GM18868 (cell line): ENCODE measurements at regions not wholly inside any gene's neighbourhood (a gene's known extent, or its start where the extent isn't known, plus 50 kb on each side); places are given as distances from the start of the nearest gene placed in this dataset.

ENCODE experiments used
- ATAC-seq: cut with Tn5 transposase; IDR thresholded peaks from one replicate; pipeline ENCODE4 v1.9.1; 2021; ENCODE audit warnings: mild to moderate bottlenecking, moderate library complexity; ENCODE audit not compliant: unreplicated experiment

- ATAC-seq: no peak
These were observed 99.0 kb upstream of the TNFSF11 start for GRCh38 chr13:42474954-42475353.

- no peak for ATAC-seq
These were observed 96.3 kb upstream of the TNFSF11 start for GRCh38 chr13:42477596-42478190.

- ATAC-seq: no peak
These were observed 95.3 kb upstream of the TNFSF11 start for GRCh38 chr13:42478531-42479156.

GRCh38 chr13:42484386-42484785, 89.6 kb upstream of the TNFSF11 start:
- ATAC-seq: no peak

GRCh38 chr13:42485272-42485671, 88.7 kb upstream of the TNFSF11 start:
- no peak for ATAC-seq

- peak; percentile 63 for ATAC-seq
These were observed 87.2 kb upstream of the TNFSF11 start for GRCh38 chr13:42486711-42487198.

GRCh38 chr13:42487221-42487620, 86.7 kb upstream of the TNFSF11 start:
- ATAC-seq: no peak

GRCh38 chr13:42490676-42491075, 83.3 kb upstream of the TNFSF11 start:
- no peak for ATAC-seq

GRCh38 chr13:42492372-42492920, 81.5 kb upstream of the TNFSF11 start:
- no peak for ATAC-seq

- no peak for ATAC-seq
These were observed 79.8 kb upstream of the TNFSF11 start for GRCh38 chr13:42494157-42494556.

- no peak for ATAC-seq
These were observed 78.7 kb upstream of the TNFSF11 start for GRCh38 chr13:42495255-42495654.

GRCh38 chr13:42495751-42496150, 78.2 kb upstream of the TNFSF11 start:
- ATAC-seq: no peak

GRCh38 chr13:42496926-42497554, 76.9 kb upstream of the TNFSF11 start:
- peak; percentile 42 for ATAC-seq

- ATAC-seq: peak; percentile 89
These were observed 76.2 kb upstream of the TNFSF11 start for GRCh38 chr13:42497798-42498197.

- ATAC-seq: no peak
These were observed 75.4 kb upstream of the TNFSF11 start for GRCh38 chr13:42498521-42498920.
